H9 (cell line): ENCODE measurements at regions not wholly inside any gene's neighbourhood (a gene's known extent, or its start where the extent isn't known, plus 50 kb on each side); places are given as distances from the start of the nearest gene placed in this dataset.

ENCODE experiments used
- DNase-seq: peaks from one replicate; pipeline ENCODE4 v3.0.0-alpha.2; 2017
- H2AFZ ChIP-seq: one replicate; pipeline ENCODE4 v1.6.1; 2013; ENCODE audit warnings: mild to moderate bottlenecking, low read length, control low read depth, moderate library complexity
- H2AK5ac ChIP-seq: 2 replicates; pipeline ENCODE4 v1.6.1; 2013; ENCODE audit warnings: low read length, control low read depth, mixed read lengths; ENCODE audit not compliant: insufficient read length
- H2BK120ac ChIP-seq: one replicate; pipeline ENCODE4 v1.6.1; 2013; ENCODE audit warnings: low read depth, mild to moderate bottlenecking, low read length, control low read depth, inconsistent platforms; ENCODE audit not compliant: poor library complexity, severe bottlenecking
- H2BK12ac ChIP-seq: 2 replicates; pipeline ENCODE4 v1.6.1; 2013; ENCODE audit warnings: low read length, control low read depth, mixed read lengths, low read depth; ENCODE audit not compliant: insufficient read length
- H2BK15ac ChIP-seq: 2 replicates; pipeline ENCODE4 v1.6.1; 2013; ENCODE audit warnings: low read depth, low read length, control low read depth
- H2BK20ac ChIP-seq: one replicate; pipeline ENCODE4 v1.6.1; 2013; ENCODE audit warnings: low read depth, mild to moderate bottlenecking, low read length, control low read depth, inconsistent platforms; ENCODE audit not compliant: poor library complexity, severe bottlenecking
- H2BK5ac ChIP-seq: 2 replicates; pipeline ENCODE4 v1.6.1; 2013; ENCODE audit warnings: low read length, control low read depth, mixed read lengths; ENCODE audit not compliant: insufficient read length
- H3K14ac ChIP-seq: 2 replicates; pipeline ENCODE4 v1.6.1; 2013; ENCODE audit warnings: low read length, control low read depth; ENCODE audit not compliant: insufficient read depth
- H3K18ac ChIP-seq: 2 replicates; pipeline ENCODE4 v1.6.1; 2013; ENCODE audit warnings: low read depth, mild to moderate bottlenecking, mixed read lengths, low read length, control low read depth; ENCODE audit not compliant: insufficient read length
- H3K23ac ChIP-seq: 2 replicates; pipeline ENCODE4 v1.6.1; 2013; ENCODE audit warnings: low read length, control low read depth, mixed read lengths, low read depth; ENCODE audit not compliant: insufficient read length
- H3K23me2 ChIP-seq: 2 replicates; pipeline ENCODE4 v1.6.1; 2013; ENCODE audit warnings: low read depth, mild to moderate bottlenecking, mixed read lengths, low read length, control low read depth; ENCODE audit not compliant: insufficient read length, poor library complexity, severe bottlenecking
- H3K27ac ChIP-seq: 2 replicates; pipeline ENCODE4 v1.5.1; 2013; ENCODE audit warnings: low read length, control low read depth, mixed read lengths, low read depth; ENCODE audit not compliant: insufficient read length
- H3K27me3 ChIP-seq: 2 replicates; pipeline ENCODE4 v1.6.1; 2013; ENCODE audit warnings: low read length, control low read depth, inconsistent platforms; ENCODE audit not compliant: insufficient read depth
- H3K4ac ChIP-seq: 2 replicates; pipeline ENCODE4 v1.6.1; 2013; ENCODE audit warnings: low read depth, mild to moderate bottlenecking, control low read depth, inconsistent platforms, low read length, moderate library complexity
- H3K4me1 ChIP-seq: 2 replicates; pipeline ENCODE4 v1.6.1; 2013; ENCODE audit warnings: low read length, control low read depth, inconsistent platforms; ENCODE audit not compliant: insufficient read depth
- H3K4me2 ChIP-seq: 2 replicates; pipeline ENCODE4 v1.6.1; 2013; ENCODE audit warnings: low read length, control low read depth, mixed read lengths; ENCODE audit not compliant: insufficient read length, insufficient read depth
- H3K56ac ChIP-seq: 2 replicates; pipeline ENCODE4 v1.6.1; 2013; ENCODE audit warnings: low read depth, mild to moderate bottlenecking, mixed read lengths, low read length, control low read depth; ENCODE audit not compliant: insufficient read length
- H3K79me1 ChIP-seq: 2 replicates; pipeline ENCODE4 v1.6.1; 2013; ENCODE audit warnings: low read depth, mild to moderate bottlenecking, moderate library complexity, low read length, control low read depth, inconsistent platforms; ENCODE audit not compliant: insufficient read depth, poor library complexity, severe bottlenecking
- H3K79me2 ChIP-seq: 2 replicates; pipeline ENCODE4 v1.6.1; 2013; ENCODE audit warnings: low read length, control low read depth, inconsistent platforms; ENCODE audit not compliant: insufficient read depth
- H3K9ac ChIP-seq: 2 replicates; pipeline ENCODE4 v1.6.1; 2013; ENCODE audit warnings: low read length, control low read depth, mixed read lengths; ENCODE audit not compliant: insufficient read length; ENCODE audit errors: extremely low read depth
- H3K9me3 ChIP-seq: one replicate; pipeline ENCODE4 v1.6.1; 2013; ENCODE audit warnings: low read depth, low read length, inconsistent platforms; ENCODE audit not compliant: control insufficient read depth
- H3T11ph ChIP-seq: one replicate; pipeline ENCODE4 v1.6.1; 2013; ENCODE audit warnings: mild to moderate bottlenecking, low read length, control low read depth, inconsistent platforms
- H4K20me1 ChIP-seq: one replicate; pipeline ENCODE4 v1.6.1; 2013; ENCODE audit not compliant: control insufficient read depth, insufficient read length, insufficient read depth
- H4K5ac ChIP-seq: 2 replicates; pipeline ENCODE4 v1.6.1; 2013; ENCODE audit warnings: low read depth, mild to moderate bottlenecking, mixed read lengths, low read length, control low read depth; ENCODE audit not compliant: insufficient read length
- H4K8ac ChIP-seq: replicated peaks from 2 replicates; pipeline ENCODE4 v1.6.1; 2013; ENCODE audit warnings: low read length, control low read depth, mixed read lengths, low read depth; ENCODE audit not compliant: insufficient read length
- H4K91ac ChIP-seq: 2 replicates; pipeline ENCODE4 v1.6.1; 2013; ENCODE audit warnings: low read depth, mild to moderate bottlenecking, moderate library complexity, mixed read lengths, low read length, control low read depth; ENCODE audit not compliant: insufficient read length
- H3K27ac Mint-ChIP-seq, 3 experiments: 2 replicates in 2 of 3; 3 replicates in 1 of 3; pipeline ENCODE4 v1.8.0; 2020 to 2021; ENCODE audit warnings: mixed read lengths in 3 of 3, mild to moderate bottlenecking in 1 of 3, moderate library complexity in 1 of 3
- H3K27me3 Mint-ChIP-seq: 2 replicates; pipeline ENCODE4 v1.8.0; 2021; ENCODE audit warnings: low read depth, mild to moderate bottlenecking, moderate library complexity, mixed read lengths
- H3K36me3 Mint-ChIP-seq, 3 experiments: 2 replicates in 2 of 3; 3 replicates in 1 of 3; pipeline ENCODE4 v1.8.0; 2020 to 2021; ENCODE audit warnings: low read depth in 3 of 3, mixed read lengths in 3 of 3; ENCODE audit not compliant: insufficient read depth in 1 of 3
- H3K4me1 Mint-ChIP-seq, 2 experiments: 2 replicates each; pipeline ENCODE4 v1.8.0; 2020; ENCODE audit warnings: mixed read lengths in 2 of 2
- H3K4me3 Mint-ChIP-seq, 2 experiments: 2 replicates in 1 of 2; 3 replicates in 1 of 2; pipeline ENCODE4 v1.8.0; 2020 to 2021; ENCODE audit warnings: mild to moderate bottlenecking in 2 of 2, mixed read lengths in 2 of 2, moderate library complexity in 1 of 2
- H3K9me3 Mint-ChIP-seq, 2 experiments: 2 replicates in 1 of 2; 3 replicates in 1 of 2; pipeline ENCODE4 v1.8.0; 2020; ENCODE audit warnings: mild to moderate bottlenecking in 2 of 2, mixed read lengths in 2 of 2, moderate library complexity in 1 of 2
- CTCF ChIP-seq: fragments of 200-600 bp; sonication (generic); conservative IDR thresholded peaks from 3 replicates; pipeline ENCODE4 v1.8.0; 2021; ENCODE audit warnings: antibody characterized with exemption, mild to moderate bottlenecking
- WGBS: extraction: QIAGEN DNeasy Blood & Tissue Kit; methylation state at CpG from one replicate; pipeline ENCODE4 v1.1.7; 2013; ENCODE audit warnings: missing lambda C conversion rate, low lambda C conversion rate, mixed read lengths; ENCODE audit not compliant: insufficient read length; ENCODE audit errors: extremely low coverage; 5-methylcytosine and 5-hydroxymethylcytosine counted together

GRCh38 chr5:3311433-3311832, 284.2 kb upstream of the IRX1 start:
- Histone ChIP-seq H2BK15ac (no peak overlapping the region), H2BK5ac (no peak overlapping the region), H3K27ac (no peak overlapping the region), H4K20me1 (no peaks in the 10 kb centered on the region), H3K4me1 (no peaks in the 10 kb centered on the region), H3K23me2 (no peaks in the 10 kb centered on the region), H2BK20ac (no peak overlapping the region), H2AK5ac (no peak overlapping the region), H3K56ac (no peak overlapping the region), H3K23ac (no peak overlapping the region), H4K5ac (no peak overlapping the region), H3K18ac (no peak overlapping the region), H2AFZ (no peak overlapping the region), H2BK12ac (no peak overlapping the region), H2BK120ac (no peak overlapping the region), H3T11ph (no peak overlapping the region), H3K14ac (no peak overlapping the region), H3K4me2 (no peak overlapping the region), H4K8ac (no peak overlapping the region), H3K79me2 (no peaks in the 10 kb centered on the region), H3K9me3 (no peaks in the 10 kb centered on the region), H3K27me3 (no peaks in the 10 kb centered on the region), H3K79me1 (no peaks in the 10 kb centered on the region), H4K91ac (no peak overlapping the region), H3K4ac (no peak overlapping the region), H3K9ac (no peak overlapping the region)
- Mint-ChIP-seq H3K4me1 (no peaks in the 10 kb centered on the region), H3K9me3 (peaks cover 2 to 8% of the 10 kb centered on the region in 2 experiments), H3K4me3 (no peak overlapping the region), H3K27ac (no peak overlapping the region), H3K36me3 (peaks cover 0 to 5% (median 5%) of the 10 kb centered on the region in 3 experiments; a peak in 4 of 7 replicates), H3K27me3 (no peaks in the 10 kb centered on the region; the same call in 1 of the 2 replicates)
- no CpG with 5 or more reads among the region's 8 CpGs for WGBS
- no peak for TF ChIP-seq CTCF
- DNase-seq: no peak
